Transverse colon (tissue), 4 donors: ENCODE measurements at regions not wholly inside any gene's neighbourhood (a gene's known extent, or its start where the extent isn't known, plus 50 kb on each side); places are given as distances from the start of the nearest gene placed in this dataset.

ENCODE experiments used
- CTCF ChIP-seq, 5 experiments: fragments of 200-600 bp in 3 of 5; fragments of 450-650 bp in 2 of 5; sonication (generic) in 3 of 5; IDR thresholded peaks; 1 replicate in 2 of 5; 2 replicates in 3 of 5; pipeline ENCODE4 v1.5.1; 2016 to 2017; ENCODE audit warnings: antibody characterized with exemption in 5 of 5, inconsistent platforms in 3 of 5, mild to moderate bottlenecking in 2 of 5, moderate library complexity in 1 of 5
- POLR2AphosphoS5 ChIP-seq, 3 donors: sonication (generic); formaldehyde crosslinking; IDR thresholded peaks; one replicate each; pipeline ENCODE4 v1.6.1; 2016; ENCODE audit warnings: antibody characterized with exemption in 3 of 3

GRCh38 chr18:51337406-51337805 lies 139.9 kb upstream of the MEX3C start:
- TF ChIP-seq CTCF (IDR thresholded peaks at IDR 0.05) (no peak), POLR2AphosphoS5 (IDR thresholded peaks at IDR 0.05) (no peak)
